Lower lobe of right lung (tissue), 2 donors: ENCODE measurements at regions not wholly inside any gene's neighbourhood (a gene's known extent, or its start where the extent isn't known, plus 50 kb on each side); places are given as distances from the start of the nearest gene placed in this dataset.
A peak's percentile ranks its signal among the peaks of the same experiment; 100 is the strongest.

Experiments
- ATAC-seq, 2 donors: fragments of 200-7000 bp; cut with Tn5 transposase; one replicate each; pipeline ENCODE4 v1.9.1; 2020 to 2022; ENCODE audit warnings: mild to moderate bottlenecking in 2 of 2, moderate library complexity in 2 of 2
- DNase-seq: peaks from one replicate; pipeline ENCODE4 v3.0.0-alpha.2; 2020
- H3K27ac ChIP-seq: fragments of 200-600 bp; one replicate; pipeline ENCODE4 v1.8.0; 2022
- H3K27me3 ChIP-seq: fragments of 200-600 bp; one replicate; pipeline ENCODE4 v1.8.0; 2022; ENCODE audit warnings: low read depth
- H3K36me3 ChIP-seq: fragments of 200-600 bp; one replicate; pipeline ENCODE4 v1.8.0; 2022; ENCODE audit warnings: mild to moderate bottlenecking
- H3K4me1 ChIP-seq: fragments of 200-600 bp; one replicate; pipeline ENCODE4 v1.8.0; 2022
- H3K4me3 ChIP-seq: fragments of 200-600 bp; one replicate; pipeline ENCODE4 v1.8.0; 2022; ENCODE audit warnings: mild to moderate bottlenecking
- H3K9me3 ChIP-seq: fragments of 200-600 bp; one replicate; pipeline ENCODE4 v1.8.0; 2022
- intact Hi-C: fragments of 100-400 bp; cut with DNase I; formaldehyde crosslinking; loops from one replicate; pipeline ENCODE4 v1.11.0; 2022
- TF ChIP-seq, protein P1 (sequence below): fragments of 200-600 bp; IDR thresholded peaks from one replicate; pipeline ENCODE4 v1.8.0; 2022; ENCODE audit warnings: antibody characterized with exemption, mild to moderate bottlenecking
- donor health status: DM: no; HTN: yes; CAD: no; lungs with severe emphysema.

DNA sequence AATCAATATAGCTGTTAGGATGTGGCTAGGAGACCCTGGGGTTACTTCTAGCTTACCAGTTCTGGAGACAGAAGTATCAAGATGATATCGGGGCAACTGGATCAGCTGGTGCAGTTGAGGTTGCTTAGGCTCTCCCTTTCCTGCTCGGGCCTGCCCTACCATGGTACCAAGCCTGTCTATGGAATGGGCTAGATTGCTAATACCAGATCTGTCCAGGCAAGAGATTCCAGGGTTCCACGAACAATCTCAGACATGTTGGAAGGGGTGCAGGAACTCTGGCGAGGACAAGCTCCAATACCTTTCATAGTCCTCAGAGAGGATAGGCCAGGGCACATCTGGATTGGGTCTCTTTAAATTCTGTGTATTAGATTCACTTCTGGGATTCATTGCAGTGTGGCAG lies 53.8 kb downstream of the ADM start:
- TF ChIP-seq, protein P1, sequence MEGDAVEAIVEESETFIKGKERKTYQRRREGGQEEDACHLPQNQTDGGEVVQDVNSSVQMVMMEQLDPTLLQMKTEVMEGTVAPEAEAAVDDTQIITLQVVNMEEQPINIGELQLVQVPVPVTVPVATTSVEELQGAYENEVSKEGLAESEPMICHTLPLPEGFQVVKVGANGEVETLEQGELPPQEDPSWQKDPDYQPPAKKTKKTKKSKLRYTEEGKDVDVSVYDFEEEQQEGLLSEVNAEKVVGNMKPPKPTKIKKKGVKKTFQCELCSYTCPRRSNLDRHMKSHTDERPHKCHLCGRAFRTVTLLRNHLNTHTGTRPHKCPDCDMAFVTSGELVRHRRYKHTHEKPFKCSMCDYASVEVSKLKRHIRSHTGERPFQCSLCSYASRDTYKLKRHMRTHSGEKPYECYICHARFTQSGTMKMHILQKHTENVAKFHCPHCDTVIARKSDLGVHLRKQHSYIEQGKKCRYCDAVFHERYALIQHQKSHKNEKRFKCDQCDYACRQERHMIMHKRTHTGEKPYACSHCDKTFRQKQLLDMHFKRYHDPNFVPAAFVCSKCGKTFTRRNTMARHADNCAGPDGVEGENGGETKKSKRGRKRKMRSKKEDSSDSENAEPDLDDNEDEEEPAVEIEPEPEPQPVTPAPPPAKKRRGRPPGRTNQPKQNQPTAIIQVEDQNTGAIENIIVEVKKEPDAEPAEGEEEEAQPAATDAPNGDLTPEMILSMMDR = no peak
- H3K27ac ChIP-seq = no peak overlapping the region
- no peaks in the 10 kb centered on the region for H3K27me3 ChIP-seq
- H3K4me1 ChIP-seq = peaks cover 6% of the 10 kb centered on the region
- DNase-seq (no peak), ATAC-seq (no peak)
- H3K9me3 ChIP-seq = no peaks in the 10 kb centered on the region
- intact Hi-C loops = no loop called here
- no peaks in the 10 kb centered on the region for H3K36me3 ChIP-seq
- H3K4me3 ChIP-seq = no peak overlapping the region

DNA sequence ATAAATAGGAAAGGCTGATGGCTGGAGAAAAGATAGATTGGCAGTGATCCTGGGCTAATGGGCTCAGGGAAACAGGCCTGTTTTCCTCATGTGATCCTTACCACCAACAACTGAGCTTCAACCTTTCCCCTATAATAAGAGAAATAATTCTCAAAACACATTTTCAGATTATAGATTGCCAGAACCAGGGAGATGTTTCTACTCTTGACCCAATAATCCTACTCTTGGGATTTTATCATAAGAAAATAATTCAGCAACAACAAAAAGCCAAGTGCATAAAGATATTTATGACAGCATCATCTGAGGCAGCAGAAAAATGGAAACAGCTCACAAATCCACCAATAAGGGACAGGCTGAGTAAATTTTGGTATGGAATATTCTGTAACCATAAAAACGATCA lies 54.3 kb downstream of the ADM start:
- intact Hi-C loops = no loop called here
- Histone ChIP-seq H3K4me1 (peaks cover 6% of the 10 kb centered on the region), H3K27ac (no peak overlapping the region), H3K9me3 (no peaks in the 10 kb centered on the region), H3K36me3 (no peaks in the 10 kb centered on the region), H3K4me3 (no peak overlapping the region), H3K27me3 (no peaks in the 10 kb centered on the region)
- DNase-seq (no peak), ATAC-seq (no peak)
- TF ChIP-seq, protein P1 = no peak

DNA sequence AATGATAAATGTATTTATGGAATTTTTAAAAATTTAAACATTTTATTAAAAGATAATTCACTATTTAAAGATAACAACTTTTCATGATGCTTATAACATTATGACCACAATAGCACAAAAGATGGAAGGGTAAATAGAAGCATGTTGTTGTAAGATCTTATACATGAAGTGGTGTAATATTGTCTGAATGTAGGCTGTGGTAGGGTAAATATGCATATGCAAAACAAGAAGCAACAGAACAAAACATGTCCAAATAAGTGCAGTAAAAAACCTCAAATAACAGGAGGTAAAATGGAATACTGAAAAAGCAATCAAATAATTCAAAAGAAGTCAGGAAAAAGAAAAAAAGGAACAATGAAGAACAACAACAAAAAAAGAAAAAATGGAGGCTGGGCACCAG lies 56.0 kb downstream of the ADM start:
- intact Hi-C loops = no loop called here
- ATAC-seq (no peak), DNase-seq (no peak)
- TF ChIP-seq, protein P1 = no peak
- no peak overlapping the region for H3K27ac ChIP-seq
- H3K4me1 ChIP-seq = no peaks in the 10 kb centered on the region
- H3K4me3 ChIP-seq = no peak overlapping the region
- no peaks in the 10 kb centered on the region for H3K36me3 ChIP-seq
- no peaks in the 10 kb centered on the region for H3K27me3 ChIP-seq
- H3K9me3 ChIP-seq = no peaks in the 10 kb centered on the region

DNA sequence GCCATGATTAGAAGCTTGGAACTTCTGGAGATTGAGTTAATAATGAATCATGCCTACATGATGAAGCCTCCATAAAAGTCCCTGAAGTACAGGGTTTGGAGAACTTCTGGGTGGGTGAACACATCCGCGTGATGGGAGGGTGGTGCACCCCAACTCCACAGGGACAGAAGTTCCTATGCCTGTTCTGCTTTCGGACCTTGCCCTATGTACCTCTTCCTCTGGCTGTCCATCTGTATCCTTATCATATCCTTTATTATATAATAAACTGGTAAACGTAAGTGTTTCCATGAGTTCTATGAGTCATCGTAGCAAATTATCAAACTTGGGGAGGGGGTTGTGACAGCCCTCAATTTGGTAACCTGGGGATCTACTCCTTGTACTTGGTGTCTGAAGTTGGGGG lies 60.2 kb downstream of the ADM start:
- intact Hi-C loops = no loop called here
- Histone ChIP-seq H3K9me3 (no peaks in the 10 kb centered on the region), H3K36me3 (no peaks in the 10 kb centered on the region), H3K4me3 (no peak overlapping the region), H3K27me3 (no peaks in the 10 kb centered on the region), H3K27ac (no peak overlapping the region), H3K4me1 (peaks cover 9% of the 10 kb centered on the region)
- DNase-seq = no peak
- ATAC-seq = no peak
- TF ChIP-seq, protein P1 = no peak

DNA sequence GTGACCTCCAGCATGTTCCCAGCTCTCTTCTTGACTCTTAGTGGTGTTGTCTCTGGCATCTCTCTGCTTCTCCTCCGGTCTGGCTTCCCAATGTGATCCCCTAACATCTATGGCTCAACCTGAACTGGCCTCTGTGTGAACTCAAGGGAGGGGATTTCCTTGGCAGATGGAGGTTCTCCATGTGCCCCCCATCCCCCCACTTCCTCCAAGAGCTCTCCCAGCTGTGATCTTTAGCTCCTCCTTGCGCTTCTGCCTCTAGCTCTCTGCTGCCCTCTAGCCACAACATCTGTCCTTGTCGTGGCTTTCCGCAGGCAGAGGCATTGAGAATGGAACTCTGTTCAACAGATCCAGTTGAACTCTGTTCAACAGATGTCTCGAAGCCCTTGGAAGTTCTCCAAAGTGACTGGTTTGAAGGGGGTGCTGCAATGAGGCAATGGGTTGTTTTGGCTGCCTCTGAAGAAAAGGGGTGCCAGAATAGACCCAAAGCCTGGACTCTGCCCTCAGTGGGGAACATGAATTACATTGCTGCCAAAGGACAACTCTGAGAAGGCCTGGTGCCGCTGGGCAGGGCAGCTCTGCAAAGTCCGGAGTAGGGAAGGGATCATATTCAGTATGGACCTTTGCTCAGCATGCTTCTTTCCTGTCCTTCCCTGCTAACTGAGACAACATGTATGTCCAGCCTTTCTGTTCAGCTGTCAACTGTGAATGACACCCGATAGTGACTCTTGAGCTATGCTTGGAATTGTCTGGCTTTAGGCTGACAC lies 61.9 kb downstream of the ADM start:
- H3K27me3 ChIP-seq = no peaks in the 10 kb centered on the region
- H3K4me1 ChIP-seq = peaks cover 9% of the 10 kb centered on the region
- intact Hi-C loops = no loop called here
- DNase-seq (peak; percentile 74), ATAC-seq (peak; percentile 90 to 94)
- H3K36me3 ChIP-seq = no peaks in the 10 kb centered on the region
- H3K4me3 ChIP-seq = no peak overlapping the region
- H3K27ac ChIP-seq = peak overlapping the region; percentile 7
- no peaks in the 10 kb centered on the region for H3K9me3 ChIP-seq
- TF ChIP-seq, protein P1 = peak; percentile 83
